ENCODE measurements at regions not wholly inside any gene's neighbourhood (a gene's known extent, or its start where the extent isn't known, plus 50 kb on each side); places are given as distances from the start of the nearest gene placed in this dataset.

- no peak for DNase-seq
Observed at GRCh38 chr2:217570394-217570793, 432.4 kb downstream of the TNS1 start.

GRCh38 chr2:217568289-217568971 lies 434.4 kb downstream of the TNS1 start:
- DNase-seq = no peak

DNA sequence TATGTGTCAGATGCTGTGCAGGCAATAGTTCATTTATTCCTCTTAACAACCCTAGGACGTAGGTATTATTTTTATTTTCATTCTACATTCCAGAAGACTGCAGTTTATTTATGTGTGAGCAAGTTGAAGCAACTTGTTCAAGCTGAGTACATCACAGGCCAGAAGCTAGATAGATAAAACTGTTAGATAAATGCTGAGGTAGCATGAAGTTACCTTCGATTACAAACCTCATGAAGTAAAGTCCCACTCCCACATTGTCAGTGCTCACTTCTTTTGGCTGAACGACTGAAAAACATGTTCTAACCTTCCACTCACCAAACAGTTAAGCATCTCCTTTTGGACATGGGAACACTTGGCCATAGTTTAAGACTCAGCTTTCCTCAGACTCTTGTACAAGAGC lies 439.2 kb downstream of the TNS1 start:
- no peak for DNase-seq

DNA sequence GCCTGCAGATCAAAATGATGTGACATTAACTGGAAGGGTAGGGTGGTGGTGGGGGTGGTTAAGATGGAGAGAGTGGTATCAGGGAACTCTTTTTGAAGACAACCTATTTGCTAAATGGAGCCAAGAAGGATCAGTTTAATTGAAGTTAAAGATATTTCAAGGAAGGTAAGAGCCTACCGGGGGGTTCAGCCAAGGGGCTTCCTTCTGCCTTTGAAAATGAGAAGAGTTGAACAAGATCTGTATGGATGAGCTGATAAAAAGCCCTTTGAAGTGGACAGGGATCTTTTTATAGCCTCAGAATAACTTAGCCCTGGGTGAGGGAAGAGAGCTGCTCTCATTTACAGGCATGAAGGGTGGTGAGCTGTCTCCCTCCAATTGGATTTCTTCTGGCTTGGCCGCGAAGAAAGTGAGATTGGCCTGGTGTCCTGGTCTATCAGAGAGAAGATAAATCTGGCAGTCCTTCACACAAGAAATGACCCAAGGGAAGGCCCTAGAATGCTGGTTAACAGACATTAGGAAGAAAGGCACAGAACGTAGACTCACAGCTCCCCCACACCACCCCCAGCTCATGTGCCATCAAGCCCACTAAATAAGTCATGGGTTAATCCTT lies 439.8 kb downstream of the TNS1 start:
- no peak for DNase-seq

DNA sequence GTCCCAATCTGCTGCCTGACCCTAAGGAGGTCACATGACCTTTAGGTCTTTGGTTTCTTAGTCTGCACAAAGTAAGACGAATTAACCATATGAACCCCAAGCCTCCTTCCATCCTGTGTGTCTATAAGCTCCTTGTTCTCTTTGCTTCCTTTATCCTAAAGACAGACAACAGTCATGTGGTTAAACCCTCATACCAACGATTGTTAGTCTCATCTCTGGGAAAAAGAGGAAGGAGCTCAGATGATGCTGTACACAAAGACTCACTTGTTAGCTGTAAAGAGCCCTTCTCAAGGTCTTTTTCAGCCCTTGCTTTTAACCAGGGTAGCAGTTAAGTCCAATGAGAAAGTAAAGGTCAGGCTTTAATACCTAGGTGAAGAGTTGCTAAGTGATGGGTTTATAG lies 443.7 kb downstream of the TNS1 start:
- no peak for DNase-seq

GRCh38 chr2:217555081-217555876 lies 447.5 kb downstream of the TNS1 start:
- DNase-seq = no peak

GRCh38 chr2:217553679-217554078 lies 449.1 kb downstream of the TNS1 start:
- no peak for DNase-seq

- DNase-seq = no peak
Observed at GRCh38 chr2:217553202-217553601, 449.6 kb downstream of the TNS1 start.

- DNase-seq = no peak
Observed at GRCh38 chr2:217552081-217552480, 450.7 kb downstream of the TNS1 start.

DNA sequence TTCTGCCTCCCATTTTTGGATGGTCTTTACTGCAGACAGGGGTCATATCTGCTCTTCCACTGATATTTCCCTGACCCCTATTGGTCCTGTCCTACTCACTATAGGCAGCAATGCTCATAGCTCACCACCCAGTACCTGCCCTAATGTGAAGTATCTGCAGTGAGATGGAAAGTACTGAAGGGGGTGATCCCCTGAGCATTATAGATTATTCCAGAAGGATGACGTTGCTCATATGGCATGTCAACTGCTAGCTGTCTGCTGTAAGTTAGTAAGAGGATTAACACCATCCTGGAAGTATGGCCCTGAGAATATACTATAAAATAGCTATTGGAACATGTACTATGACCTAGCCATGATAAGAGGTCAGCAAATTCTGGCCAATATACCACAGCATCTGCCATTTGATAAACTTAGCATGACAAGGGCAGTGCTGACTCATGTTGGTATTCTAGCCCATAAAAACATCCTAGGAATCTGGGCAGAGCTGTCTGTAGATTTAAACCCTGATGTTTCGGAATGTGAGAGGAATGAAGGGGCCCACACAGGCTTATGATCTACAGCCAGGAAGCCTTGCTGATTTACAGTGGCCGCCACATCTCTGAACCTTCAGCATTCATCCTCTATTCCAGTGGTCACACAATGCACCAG lies 451.4 kb downstream of the TNS1 start:
- DNase-seq = no peak

- DNase-seq = no peak
Observed at GRCh38 chr2:217539126-217539525, 463.7 kb downstream of the TNS1 start.

GRCh38 chr2:217538719-217539118 lies 464.1 kb downstream of the TNS1 start:
- no peak for DNase-seq

DNA sequence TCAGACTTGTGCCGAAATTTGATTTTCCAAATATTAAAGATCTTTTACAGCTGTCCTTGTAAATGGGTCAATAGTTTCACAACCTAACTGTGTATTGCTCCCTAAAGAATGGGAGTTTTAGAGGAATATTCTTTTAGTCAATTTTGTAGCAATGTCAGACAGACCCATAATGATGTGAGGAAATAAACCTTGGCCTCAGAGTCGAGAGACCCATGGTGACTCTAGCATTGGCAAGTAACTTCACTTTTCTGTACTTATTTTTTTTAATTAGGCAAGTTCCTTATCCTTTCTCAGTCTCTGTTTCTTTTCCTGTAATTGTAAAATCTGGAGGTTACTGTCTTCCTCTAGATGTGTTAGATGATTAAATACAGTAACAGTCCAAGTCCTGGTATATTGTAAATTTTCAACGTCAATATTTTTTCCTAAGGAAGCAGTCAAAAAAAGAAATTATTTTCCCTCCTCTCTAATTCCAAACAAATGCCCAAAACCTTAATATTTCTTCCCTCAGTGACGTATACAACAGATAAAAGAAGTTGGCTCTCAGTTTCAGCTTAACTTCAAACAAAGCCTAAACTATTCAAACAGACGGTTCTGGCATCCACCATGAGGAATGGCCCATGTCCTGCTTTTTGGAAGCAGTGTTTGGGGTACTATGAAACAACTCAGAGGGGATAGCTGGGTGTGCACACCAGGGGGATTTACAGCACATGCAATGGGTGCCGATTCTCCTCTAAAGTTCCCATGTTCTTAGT lies 466.7 kb downstream of the TNS1 start:
- DNase-seq = no peak

DNA sequence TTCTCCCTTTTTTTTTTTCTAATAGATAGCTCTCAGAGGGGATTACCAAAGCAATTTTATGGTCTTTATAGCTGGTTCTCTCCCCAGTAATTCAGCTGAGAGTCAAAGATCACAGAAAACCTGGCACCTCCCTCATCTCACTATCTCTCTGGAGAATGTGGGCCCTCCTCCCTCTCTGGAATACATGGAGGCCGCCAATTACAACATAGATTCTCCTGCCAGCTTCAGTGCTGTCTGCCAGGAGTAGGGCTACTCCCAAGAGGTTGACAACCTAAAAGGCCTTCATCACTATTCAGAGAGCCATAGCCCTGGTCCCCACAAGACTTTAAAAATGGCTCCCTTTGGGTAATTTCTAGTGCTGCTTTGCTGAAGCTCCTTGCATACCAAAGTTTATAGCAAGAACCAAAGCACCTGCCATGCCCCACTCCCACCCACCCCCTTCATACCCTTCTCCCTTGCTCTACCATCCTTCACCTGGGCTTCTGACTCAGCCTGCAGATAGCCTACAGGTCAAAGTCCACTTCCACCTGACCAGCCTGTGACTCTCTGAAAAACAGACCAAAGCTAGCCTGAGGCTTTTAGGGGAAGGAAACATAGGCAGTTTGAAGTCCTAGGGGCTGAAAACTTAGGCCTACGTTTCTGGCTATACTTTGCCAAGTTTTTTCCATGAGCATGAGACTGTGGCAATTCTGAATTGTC lies 472.3 kb downstream of the TNS1 start:
- DNase-seq = no peak

DNA sequence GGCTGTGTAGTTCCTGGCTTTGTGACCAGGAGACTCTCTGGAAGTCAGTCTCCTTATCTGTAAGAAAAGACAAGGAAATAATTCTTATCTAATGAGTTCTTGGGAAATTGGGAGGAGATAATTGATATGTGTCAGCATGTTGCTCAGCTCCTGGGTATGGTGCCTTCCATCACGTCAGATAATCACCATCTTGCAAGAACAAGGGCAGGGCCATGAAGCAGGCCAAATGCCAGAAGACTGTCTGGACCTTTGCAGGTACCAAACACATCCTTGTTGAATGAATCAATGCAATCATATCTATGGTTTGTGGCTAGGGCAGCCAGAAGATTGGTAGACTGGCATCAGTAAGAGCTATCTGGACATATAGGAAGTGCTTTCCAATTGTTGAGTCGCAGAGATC lies 473.5 kb downstream of the TNS1 start:
- no peak for DNase-seq

DNA sequence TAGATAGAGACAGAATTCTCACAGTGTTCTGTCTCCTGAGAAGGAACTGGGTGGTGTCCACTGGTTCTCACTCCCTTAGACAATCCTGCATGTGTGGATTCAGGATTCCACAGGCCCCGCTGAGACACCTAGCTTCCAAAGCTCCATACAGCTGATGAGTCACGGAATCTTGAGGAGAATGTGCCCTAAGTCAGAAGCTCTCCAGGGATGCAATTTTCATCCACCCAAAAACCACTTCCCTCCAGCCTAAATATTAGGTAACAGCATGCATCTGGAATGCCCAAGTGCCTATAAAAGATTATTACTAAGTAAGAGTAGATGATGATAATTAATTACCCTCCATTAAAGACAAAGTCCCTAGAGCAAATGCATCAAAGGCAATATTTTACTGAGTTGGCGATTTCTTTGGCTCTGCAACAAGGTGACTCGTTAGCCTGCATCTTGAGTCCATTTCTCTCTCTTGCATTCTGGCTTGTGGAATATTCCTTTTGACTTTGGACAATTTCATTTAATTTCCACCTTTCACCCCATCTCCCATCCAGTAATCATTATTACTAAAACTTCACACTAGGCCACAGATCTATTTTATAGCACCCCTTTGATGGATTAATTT lies 475.1 kb downstream of the TNS1 start:
- no peak for DNase-seq

DNA sequence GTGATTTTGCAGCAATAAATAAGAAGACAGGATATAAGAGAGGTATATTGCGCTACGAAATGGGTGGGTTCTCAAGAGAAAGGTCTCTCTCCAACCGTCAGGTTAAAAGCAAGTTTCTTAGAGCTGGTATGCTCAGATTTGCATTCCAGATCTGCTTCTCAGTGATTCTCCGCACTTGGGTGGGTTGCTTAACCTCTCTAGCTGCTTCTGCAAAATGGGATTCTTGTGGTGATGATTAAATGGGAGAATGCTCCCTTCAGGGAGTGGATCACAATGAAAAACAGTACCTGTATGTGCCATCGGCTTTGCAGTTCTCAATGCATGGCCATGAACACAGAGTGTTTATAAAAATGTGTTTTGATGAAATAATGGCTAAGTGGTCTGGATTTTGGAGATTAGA lies 477.7 kb downstream of the TNS1 start:
- no peak for DNase-seq

DNA sequence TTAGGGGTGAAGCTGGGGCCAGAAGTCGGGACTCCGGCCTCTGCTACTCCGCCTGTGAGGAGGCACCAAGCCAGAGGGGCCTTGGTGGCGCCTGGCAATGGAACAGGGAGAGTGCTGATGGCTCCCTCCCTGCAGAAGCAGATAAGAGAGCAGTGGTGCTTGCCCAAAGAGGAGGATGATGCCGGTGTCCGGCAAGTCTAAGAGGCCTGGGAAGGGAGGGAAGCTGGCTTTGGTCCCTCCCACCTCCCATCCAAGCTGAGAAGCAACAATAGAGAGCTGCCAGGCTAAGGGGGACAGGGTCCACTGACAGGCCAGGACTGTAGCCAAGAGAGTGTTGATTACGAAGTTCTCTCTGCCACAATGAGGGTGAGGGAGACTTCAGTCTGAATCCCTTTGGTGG lies 479.5 kb downstream of the TNS1 start:
- no peak for DNase-seq

- DNase-seq = no peak
Observed at GRCh38 chr2:217521820-217522219, 481.0 kb downstream of the TNS1 start.

DNA sequence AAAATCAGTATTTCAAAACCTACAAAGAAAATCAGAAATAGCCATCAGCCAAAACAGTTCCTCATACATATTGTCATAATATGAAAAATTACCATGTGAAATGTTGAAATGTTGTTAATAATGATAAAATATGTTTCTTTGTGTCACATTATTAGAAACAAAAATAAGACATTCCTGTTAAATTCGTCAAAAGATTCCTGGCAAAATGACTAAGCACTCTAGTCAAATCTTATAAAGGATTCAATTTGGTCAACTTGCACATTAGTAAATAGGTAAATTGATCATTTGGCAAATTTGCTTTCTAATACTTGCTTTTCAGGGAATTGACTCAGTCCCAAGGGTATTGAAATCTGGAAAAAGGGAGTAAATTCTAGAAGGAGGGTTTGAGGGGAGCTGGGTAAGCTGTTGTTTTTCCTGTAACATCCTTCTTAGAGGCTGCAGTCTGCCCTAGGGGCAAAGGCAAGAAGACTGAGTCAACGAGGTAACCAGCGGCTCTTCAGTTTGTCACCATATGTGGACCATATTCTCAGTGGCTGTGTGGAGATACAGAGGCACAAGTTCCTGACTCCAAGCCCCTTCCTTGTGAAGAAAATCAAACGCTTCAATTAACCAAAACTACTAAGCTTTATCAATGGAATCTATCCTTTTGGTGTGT lies 482.3 kb downstream of the TNS1 start:
- DNase-seq = no peak

- DNase-seq = no peak
Observed at GRCh38 chr2:217517402-217517801, 485.4 kb downstream of the TNS1 start.

All from central memory CD4-positive, alpha-beta T cell (primary cell).